H1 (cell line): ENCODE measurements at regions not wholly inside any gene's neighbourhood (a gene's known extent, or its start where the extent isn't known, plus 50 kb on each side); places are given as distances from the start of the nearest gene placed in this dataset.

Experiments
- CHD2 ChIP-seq: IDR thresholded peaks from 2 replicates; pipeline ENCODE4 v1.6.1; 2012; ENCODE audit warnings: low read length, improper control_type of control experiment
- EP300 ChIP-seq, 2 experiments: IDR thresholded peaks; 1 replicate in 1 of 2; 2 replicates in 1 of 2; pipeline ENCODE4 v1.6.1; 2011 to 2012; ENCODE audit warnings: low read depth in 2 of 2, low read length in 2 of 2, mild to moderate bottlenecking in 2 of 2, borderline replicate concordance in 1 of 2, inconsistent platforms in 1 of 2, moderate library complexity in 1 of 2
- GTF2F1 ChIP-seq: IDR thresholded peaks from 2 replicates; pipeline ENCODE4 v1.6.1; 2012; ENCODE audit warnings: low read depth, low read length, improper control_type of control experiment, borderline replicate concordance
- HDAC2 ChIP-seq, 2 experiments: fragments of 300-600 bp in 1 of 2; sonication (generic) in 1 of 2; IDR thresholded peaks; 2 replicates each; pipeline ENCODE4 v1.6.1; 2011 to 2012; ENCODE audit warnings: low read depth in 2 of 2, low read length in 2 of 2, mild to moderate bottlenecking in 2 of 2, moderate library complexity in 2 of 2, borderline replicate concordance in 1 of 2, inconsistent platforms in 1 of 2
- KDM4A ChIP-seq: IDR thresholded peaks from one replicate; pipeline ENCODE4 v1.7.1; 2012; ENCODE audit warnings: low read depth, mild to moderate bottlenecking, moderate library complexity, low read length, inconsistent platforms; ENCODE audit not compliant: severe bottlenecking
- RFX5 ChIP-seq: IDR thresholded peaks from 2 replicates; pipeline ENCODE4 v1.6.1; 2011; ENCODE audit warnings: low read depth, low read length, improper control_type of control experiment, borderline replicate concordance
- SP4 ChIP-seq: IDR thresholded peaks from 2 replicates; pipeline ENCODE4 v1.6.1; 2012; ENCODE audit warnings: low read length, inconsistent platforms
- SUZ12 ChIP-seq: fragments of 200-600 bp; sonication (generic); IDR thresholded peaks from 2 replicates; pipeline ENCODE4 v1.6.1; 2012; ENCODE audit warnings: mild to moderate bottlenecking, inconsistent platforms, low read length, moderate library complexity, mixed read lengths
- TAF7 ChIP-seq: optimal IDR thresholded peaks from 2 replicates; pipeline ENCODE3; 2011; ENCODE audit warnings: low read depth, mild to moderate bottlenecking, inconsistent platforms, low read length, moderate library complexity, borderline replicate concordance
- TBP ChIP-seq: IDR thresholded peaks from 2 replicates; pipeline ENCODE4 v1.6.1; 2011; ENCODE audit warnings: low read depth, low read length, improper control_type of control experiment
- TF ChIP-seq, protein P1 (sequence below): fragments of 300-600 bp; sonication (generic); IDR thresholded peaks from 2 replicates; pipeline ENCODE4 v1.7.1; 2012; ENCODE audit warnings: low read length, moderate library complexity, mild to moderate bottlenecking, inconsistent platforms; ENCODE audit not compliant: insufficient replicate concordance

DNA sequence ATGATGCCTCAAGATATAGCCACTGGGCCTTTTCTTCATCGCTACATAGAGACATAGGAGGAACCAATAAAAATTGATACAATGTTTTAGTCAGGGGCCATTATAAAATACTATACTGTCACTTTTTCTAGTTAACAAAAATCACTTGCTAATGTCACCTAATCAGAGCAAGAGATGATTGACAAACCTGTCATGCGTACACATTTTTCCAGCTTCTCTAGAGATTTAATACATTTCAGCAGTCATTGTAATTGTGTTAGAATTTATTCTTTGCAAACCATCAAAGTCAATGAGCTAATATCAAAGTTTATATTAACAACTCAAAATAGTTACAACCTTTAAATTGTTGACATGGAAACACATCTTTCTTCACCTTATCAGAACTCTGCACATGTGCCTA is 513.6 kb upstream of the SEMA6A start (continued):
- TF ChIP-seq, protein P1, sequence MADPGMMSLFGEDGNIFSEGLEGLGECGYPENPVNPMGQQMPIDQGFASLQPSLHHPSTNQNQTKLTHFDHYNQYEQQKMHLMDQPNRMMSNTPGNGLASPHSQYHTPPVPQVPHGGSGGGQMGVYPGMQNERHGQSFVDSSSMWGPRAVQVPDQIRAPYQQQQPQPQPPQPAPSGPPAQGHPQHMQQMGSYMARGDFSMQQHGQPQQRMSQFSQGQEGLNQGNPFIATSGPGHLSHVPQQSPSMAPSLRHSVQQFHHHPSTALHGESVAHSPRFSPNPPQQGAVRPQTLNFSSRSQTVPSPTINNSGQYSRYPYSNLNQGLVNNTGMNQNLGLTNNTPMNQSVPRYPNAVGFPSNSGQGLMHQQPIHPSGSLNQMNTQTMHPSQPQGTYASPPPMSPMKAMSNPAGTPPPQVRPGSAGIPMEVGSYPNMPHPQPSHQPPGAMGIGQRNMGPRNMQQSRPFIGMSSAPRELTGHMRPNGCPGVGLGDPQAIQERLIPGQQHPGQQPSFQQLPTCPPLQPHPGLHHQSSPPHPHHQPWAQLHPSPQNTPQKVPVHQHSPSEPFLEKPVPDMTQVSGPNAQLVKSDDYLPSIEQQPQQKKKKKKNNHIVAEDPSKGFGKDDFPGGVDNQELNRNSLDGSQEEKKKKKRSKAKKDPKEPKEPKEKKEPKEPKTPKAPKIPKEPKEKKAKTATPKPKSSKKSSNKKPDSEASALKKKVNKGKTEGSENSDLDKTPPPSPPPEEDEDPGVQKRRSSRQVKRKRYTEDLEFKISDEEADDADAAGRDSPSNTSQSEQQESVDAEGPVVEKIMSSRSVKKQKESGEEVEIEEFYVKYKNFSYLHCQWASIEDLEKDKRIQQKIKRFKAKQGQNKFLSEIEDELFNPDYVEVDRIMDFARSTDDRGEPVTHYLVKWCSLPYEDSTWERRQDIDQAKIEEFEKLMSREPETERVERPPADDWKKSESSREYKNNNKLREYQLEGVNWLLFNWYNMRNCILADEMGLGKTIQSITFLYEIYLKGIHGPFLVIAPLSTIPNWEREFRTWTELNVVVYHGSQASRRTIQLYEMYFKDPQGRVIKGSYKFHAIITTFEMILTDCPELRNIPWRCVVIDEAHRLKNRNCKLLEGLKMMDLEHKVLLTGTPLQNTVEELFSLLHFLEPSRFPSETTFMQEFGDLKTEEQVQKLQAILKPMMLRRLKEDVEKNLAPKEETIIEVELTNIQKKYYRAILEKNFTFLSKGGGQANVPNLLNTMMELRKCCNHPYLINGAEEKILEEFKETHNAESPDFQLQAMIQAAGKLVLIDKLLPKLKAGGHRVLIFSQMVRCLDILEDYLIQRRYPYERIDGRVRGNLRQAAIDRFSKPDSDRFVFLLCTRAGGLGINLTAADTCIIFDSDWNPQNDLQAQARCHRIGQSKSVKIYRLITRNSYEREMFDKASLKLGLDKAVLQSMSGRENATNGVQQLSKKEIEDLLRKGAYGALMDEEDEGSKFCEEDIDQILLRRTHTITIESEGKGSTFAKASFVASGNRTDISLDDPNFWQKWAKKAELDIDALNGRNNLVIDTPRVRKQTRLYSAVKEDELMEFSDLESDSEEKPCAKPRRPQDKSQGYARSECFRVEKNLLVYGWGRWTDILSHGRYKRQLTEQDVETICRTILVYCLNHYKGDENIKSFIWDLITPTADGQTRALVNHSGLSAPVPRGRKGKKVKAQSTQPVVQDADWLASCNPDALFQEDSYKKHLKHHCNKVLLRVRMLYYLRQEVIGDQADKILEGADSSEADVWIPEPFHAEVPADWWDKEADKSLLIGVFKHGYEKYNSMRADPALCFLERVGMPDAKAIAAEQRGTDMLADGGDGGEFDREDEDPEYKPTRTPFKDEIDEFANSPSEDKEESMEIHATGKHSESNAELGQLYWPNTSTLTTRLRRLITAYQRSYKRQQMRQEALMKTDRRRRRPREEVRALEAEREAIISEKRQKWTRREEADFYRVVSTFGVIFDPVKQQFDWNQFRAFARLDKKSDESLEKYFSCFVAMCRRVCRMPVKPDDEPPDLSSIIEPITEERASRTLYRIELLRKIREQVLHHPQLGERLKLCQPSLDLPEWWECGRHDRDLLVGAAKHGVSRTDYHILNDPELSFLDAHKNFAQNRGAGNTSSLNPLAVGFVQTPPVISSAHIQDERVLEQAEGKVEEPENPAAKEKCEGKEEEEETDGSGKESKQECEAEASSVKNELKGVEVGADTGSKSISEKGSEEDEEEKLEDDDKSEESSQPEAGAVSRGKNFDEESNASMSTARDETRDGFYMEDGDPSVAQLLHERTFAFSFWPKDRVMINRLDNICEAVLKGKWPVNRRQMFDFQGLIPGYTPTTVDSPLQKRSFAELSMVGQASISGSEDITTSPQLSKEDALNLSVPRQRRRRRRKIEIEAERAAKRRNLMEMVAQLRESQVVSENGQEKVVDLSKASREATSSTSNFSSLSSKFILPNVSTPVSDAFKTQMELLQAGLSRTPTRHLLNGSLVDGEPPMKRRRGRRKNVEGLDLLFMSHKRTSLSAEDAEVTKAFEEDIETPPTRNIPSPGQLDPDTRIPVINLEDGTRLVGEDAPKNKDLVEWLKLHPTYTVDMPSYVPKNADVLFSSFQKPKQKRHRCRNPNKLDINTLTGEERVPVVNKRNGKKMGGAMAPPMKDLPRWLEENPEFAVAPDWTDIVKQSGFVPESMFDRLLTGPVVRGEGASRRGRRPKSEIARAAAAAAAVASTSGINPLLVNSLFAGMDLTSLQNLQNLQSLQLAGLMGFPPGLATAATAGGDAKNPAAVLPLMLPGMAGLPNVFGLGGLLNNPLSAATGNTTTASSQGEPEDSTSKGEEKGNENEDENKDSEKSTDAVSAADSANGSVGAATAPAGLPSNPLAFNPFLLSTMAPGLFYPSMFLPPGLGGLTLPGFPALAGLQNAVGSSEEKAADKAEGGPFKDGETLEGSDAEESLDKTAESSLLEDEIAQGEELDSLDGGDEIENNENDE: no peak
- no peak for TF ChIP-seq RFX5
- no peak for TF ChIP-seq CHD2
- TF ChIP-seq EP300 (IDR thresholded peaks at IDR 0.05; ENCODE audit: borderline replicate concordance in 1 of 2, low read depth in 2 of 2, low read length in 2 of 2): no peak
- no peak for TF ChIP-seq TAF7
- TF ChIP-seq TBP: no peak
- TF ChIP-seq HDAC2 (IDR thresholded peaks at IDR 0.05; ENCODE audit: borderline replicate concordance in 1 of 2, low read depth in 2 of 2, low read length in 2 of 2): no peak
- no peak for TF ChIP-seq SUZ12
- TF ChIP-seq GTF2F1: no peak
- TF ChIP-seq SP4: no peak
- TF ChIP-seq KDM4A: no peak
